Pancreas (tissue), 10 donors: ENCODE measurements at regions not wholly inside any gene's neighbourhood (a gene's known extent, or its start where the extent isn't known, plus 50 kb on each side); places are given as distances from the start of the nearest gene placed in this dataset.
"Not testable (repeated sequence)": the region's sequence is repeated elsewhere in the genome, so short reads cannot be mapped to it uniquely, and the experiment has no call there.

Experiments used
- ATAC-seq, 4 donors: fragments of 200-7000 bp; cut with Tn5 transposase; one replicate each; pipeline versions ENCODE4 v1.8.0 to v1.9.1; 2020; ENCODE audit warnings: mild to moderate bottlenecking in 4 of 4, moderate library complexity in 4 of 4
- DNase-seq, 6 donors: peaks; one replicate each; pipeline ENCODE4 v3.0.0-alpha.2; 2020
- FAIRE-seq: peaks from 2 replicates; lab custom pipeline; 2012; peaks lifted over from hg19 to GRCh38; lab: Jason Lieb, UNC
- H3K27ac ChIP-seq, 4 donors: fragments of 200-600 bp; sonication (generic); 1 replicate in 3 of 4; 2 replicates in 1 of 4; pipeline versions ENCODE4 v1.5.0 to v1.8.0; 2020
- H3K27me3 ChIP-seq, 4 donors: fragments of 200-600 bp; one replicate each; pipeline ENCODE4 v1.8.0; 2021
- H3K36me3 ChIP-seq, 3 donors: fragments of 200-600 bp; sonication (generic) in 1 of 3; one replicate each; pipeline versions ENCODE4 v1.5.0 to v1.8.0; 2020 to 2021
- H3K4me1 ChIP-seq, 3 donors: fragments of 200-600 bp; one replicate each; pipeline ENCODE4 v1.8.0; 2021
- H3K4me3 ChIP-seq, 4 donors: fragments of 200-600 bp; sonication (generic) in 2 of 4; one replicate each; pipeline versions ENCODE4 v1.5.0 to v1.8.0; 2020 to 2021
- H3K9me3 ChIP-seq, 4 donors: fragments of 200-600 bp; one replicate each; pipeline ENCODE4 v1.8.0; 2021
- WGBS, 2 donors: extraction: QIAGEN DNeasy Blood & Tissue Kit; methylation state at CpG; one replicate each; pipeline ENCODE4 v1.1.7; 2013; 5-methylcytosine and 5-hydroxymethylcytosine counted together
- intact Hi-C, 3 donors: fragments of 100-400 bp; cut with DNase I; formaldehyde crosslinking; loops; one replicate each; pipeline versions ENCODE4 v1.11.1 to v1.14.2; 2022
- TF ChIP-seq, protein P1 (sequence below), 4 donors: fragments of 200-600 bp; sonication (generic) in 3 of 4; IDR thresholded peaks; one replicate each; pipeline versions ENCODE4 v1.5.0 to v1.8.0; 2021; ENCODE audit warnings: antibody characterized with exemption in 4 of 4
- donor health status: healthy with polysubstance abuse.
- donor health status: DM: no; HTN: no; CAD: no; lungs with moderate emphysema.
- donor health status: DM: no; HTN: no; CAD: no.
- donor health status: control.
- donor health status: control.
- donor health status: Bipolar disorder and iron deficiency.
- donor health status: DM: yes; HTN: yes; CAD: no.
- donor health status: DM: no; HTN: no; CAD: no.
- donor health status: DM: no; HTN: no; CAD: no.
- donor health status: DM: yes; HTN: yes; CAD: no.

DNA sequence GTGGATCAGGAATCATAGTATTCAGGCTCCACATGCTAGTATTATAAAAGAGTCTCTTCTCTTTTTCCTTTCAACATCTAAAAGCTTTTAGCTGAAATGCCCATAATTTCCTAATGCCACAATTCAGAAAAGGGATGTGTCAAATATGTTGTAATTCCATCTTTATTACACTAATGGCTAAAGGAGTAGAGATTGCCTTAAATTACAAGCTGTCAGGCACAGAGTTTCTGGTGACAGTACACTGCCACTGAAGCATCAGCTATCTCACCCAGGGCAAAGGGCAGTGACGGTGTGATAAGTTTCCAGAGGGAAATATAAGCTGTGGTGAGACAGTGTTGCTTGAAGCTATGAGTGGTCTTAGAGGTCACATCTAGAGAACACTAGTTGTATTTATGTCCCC is 581.1 kb downstream of the KCNT2 start:
- DNase-seq (no peak), FAIRE-seq (no peak), ATAC-seq (no peak)
- no peaks in the 10 kb centered on the region for H3K4me1 ChIP-seq
- H3K4me3 ChIP-seq, result no peak overlapping the region
- no peaks in the 10 kb centered on the region for H3K9me3 ChIP-seq
- 13 to 18% methylated on average over 1 of the region's 1 CpG for WGBS, 2 donors
- H3K36me3 ChIP-seq, result no peaks in the 10 kb centered on the region
- no peak overlapping the region for H3K27ac ChIP-seq
- H3K27me3 ChIP-seq, result no peaks in the 10 kb centered on the region
- intact Hi-C loops, result no loop called here
- TF ChIP-seq, protein P1, sequence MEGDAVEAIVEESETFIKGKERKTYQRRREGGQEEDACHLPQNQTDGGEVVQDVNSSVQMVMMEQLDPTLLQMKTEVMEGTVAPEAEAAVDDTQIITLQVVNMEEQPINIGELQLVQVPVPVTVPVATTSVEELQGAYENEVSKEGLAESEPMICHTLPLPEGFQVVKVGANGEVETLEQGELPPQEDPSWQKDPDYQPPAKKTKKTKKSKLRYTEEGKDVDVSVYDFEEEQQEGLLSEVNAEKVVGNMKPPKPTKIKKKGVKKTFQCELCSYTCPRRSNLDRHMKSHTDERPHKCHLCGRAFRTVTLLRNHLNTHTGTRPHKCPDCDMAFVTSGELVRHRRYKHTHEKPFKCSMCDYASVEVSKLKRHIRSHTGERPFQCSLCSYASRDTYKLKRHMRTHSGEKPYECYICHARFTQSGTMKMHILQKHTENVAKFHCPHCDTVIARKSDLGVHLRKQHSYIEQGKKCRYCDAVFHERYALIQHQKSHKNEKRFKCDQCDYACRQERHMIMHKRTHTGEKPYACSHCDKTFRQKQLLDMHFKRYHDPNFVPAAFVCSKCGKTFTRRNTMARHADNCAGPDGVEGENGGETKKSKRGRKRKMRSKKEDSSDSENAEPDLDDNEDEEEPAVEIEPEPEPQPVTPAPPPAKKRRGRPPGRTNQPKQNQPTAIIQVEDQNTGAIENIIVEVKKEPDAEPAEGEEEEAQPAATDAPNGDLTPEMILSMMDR (IDR thresholded peaks at IDR 0.05), result no peak

DNA sequence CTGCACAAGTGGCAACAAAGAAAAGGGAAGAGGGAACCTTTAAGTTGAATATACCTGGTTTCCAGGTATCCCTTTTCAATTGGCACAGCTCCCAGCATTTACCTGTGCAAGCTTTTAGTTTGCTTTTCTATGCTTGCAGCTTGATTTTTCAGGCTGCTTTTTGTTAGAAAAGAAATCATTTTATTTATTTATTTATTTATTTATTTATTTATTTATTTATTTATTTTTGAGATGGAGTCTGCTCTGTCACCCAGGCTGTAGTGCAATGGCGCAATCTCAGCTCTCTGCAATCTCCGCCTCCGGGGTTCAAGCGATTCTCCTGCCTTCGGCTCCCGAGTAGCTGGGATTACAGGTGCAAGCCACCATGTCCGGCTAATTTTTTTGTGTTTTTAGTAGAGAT is 587.1 kb downstream of the KCNT2 start:
- H3K27me3 ChIP-seq, ATAC-seq, intact Hi-C loops, H3K27ac ChIP-seq, H3K4me3 ChIP-seq, FAIRE-seq, DNase-seq, H3K36me3 ChIP-seq, H3K9me3 ChIP-seq, H3K4me1 ChIP-seq: not testable (repeated sequence)
- WGBS, 2 donors, result 88 to 94% methylated on average over 7 of the region's 7 CpGs

DNA sequence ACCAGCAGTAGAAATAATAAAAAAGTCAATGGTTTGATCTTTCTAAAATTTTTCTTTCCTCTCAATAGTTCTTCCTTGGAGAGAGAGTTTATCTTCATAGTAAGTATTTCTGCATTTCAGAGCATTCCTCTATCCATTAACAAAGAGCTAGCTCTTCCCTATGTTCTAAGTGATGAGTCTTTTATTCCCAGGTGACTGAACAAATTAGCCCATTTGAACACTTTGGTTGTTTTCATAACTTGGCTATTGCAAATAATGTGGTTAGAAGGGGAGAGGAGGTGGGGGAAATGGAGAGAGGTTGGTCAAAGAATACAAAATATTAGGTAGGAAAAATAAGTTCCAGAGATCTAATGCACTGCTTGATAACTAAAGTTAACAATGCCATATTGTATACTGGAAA is 598.9 kb downstream of the KCNT2 start:
- no peaks in the 10 kb centered on the region for H3K9me3 ChIP-seq
- ATAC-seq (no peak), FAIRE-seq (no peak), DNase-seq (no peak)
- no peak overlapping the region for H3K4me3 ChIP-seq
- H3K27me3 ChIP-seq, result no peaks in the 10 kb centered on the region
- no peak overlapping the region for H3K27ac ChIP-seq
- intact Hi-C loops, result no loop called here
- H3K36me3 ChIP-seq, result no peaks in the 10 kb centered on the region
- TF ChIP-seq, protein P1 (IDR thresholded peaks at IDR 0.05), result no peak
- no peaks in the 10 kb centered on the region for H3K4me1 ChIP-seq

DNA sequence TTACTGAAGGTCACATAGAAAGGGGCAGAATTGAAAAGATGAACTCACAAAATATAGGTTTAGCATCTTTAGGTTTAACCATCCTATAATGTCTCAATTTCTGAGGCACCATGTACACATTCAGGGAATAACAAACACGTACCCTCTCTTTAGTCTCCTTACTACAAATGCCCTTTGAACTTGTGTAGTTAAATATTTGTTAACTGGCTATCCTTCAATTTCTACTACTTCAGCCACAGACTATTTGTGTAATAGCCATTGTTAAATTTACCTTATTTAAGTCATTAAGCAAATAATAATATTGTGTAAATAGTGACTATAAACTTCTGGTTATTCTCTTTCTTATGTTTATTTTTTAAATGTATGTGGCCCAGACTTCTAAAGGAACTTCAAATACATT is 600.5 kb downstream of the KCNT2 start:
- Histone ChIP-seq H3K9me3 (no peaks in the 10 kb centered on the region), H3K27ac (no peak overlapping the region), H3K4me3 (no peak overlapping the region), H3K36me3 (no peaks in the 10 kb centered on the region), H3K4me1 (no peaks in the 10 kb centered on the region), H3K27me3 (no peaks in the 10 kb centered on the region)
- ATAC-seq, result no peak
- WGBS, 2 donors, result 9 to 16% methylated on average over 1 of the region's 1 CpG
- no peak for DNase-seq
- intact Hi-C loops, result no loop called here
- TF ChIP-seq, protein P1 (IDR thresholded peaks at IDR 0.05), result no peak
- FAIRE-seq, result no peak

DNA sequence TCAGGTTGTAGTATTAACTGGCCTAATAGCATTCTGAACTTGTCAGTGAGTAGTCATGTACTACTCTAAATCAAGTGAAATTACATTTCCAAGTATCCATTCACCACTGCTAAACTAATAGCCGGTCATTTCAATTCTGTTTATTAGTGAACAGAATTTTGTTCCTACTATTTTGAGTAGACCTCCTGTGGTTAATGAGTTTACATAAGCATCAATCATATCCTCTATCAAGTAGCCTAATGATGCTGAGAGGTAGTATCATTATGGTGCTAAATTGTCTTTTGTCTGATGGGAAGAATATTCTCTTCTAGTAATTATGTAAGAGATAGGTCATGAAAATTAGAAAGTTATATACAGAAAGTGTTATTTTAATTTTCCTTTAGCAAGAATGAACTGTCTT is 602.8 kb downstream of the KCNT2 start:
- Histone ChIP-seq H3K4me3 (no peak overlapping the region), H3K27me3 (no peaks in the 10 kb centered on the region), H3K36me3 (no peaks in the 10 kb centered on the region), H3K4me1 (no peaks in the 10 kb centered on the region), H3K9me3 (no peaks in the 10 kb centered on the region), H3K27ac (no peak overlapping the region)
- FAIRE-seq (no peak), ATAC-seq (no peak), DNase-seq (no peak)
- intact Hi-C loops, result no loop called here
- TF ChIP-seq, protein P1 (IDR thresholded peaks at IDR 0.05), result no peak
- 78 to 88% methylated on average over 1 of the region's 1 CpG for WGBS, 2 donors

DNA sequence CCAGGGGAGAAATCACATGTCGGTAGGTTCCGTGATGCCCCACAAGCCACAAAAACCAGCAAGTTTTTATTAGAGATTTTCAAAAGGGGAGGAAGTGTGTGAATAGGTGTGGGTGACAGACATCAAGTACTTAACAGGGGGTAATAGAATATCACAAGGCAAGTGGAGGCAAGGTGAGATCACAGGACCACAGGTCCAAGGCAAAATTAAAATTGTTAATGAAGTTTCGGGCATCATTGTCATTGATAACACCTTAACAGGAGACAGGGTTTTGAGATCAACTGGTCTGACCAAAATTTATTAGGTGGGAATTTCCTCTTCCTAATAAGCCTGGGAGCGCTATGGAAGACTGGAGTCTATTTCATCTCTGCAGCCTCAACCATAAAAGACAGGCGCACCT is 603.9 kb downstream of the KCNT2 start:
- not testable (repeated sequence) for H3K9me3 ChIP-seq, ATAC-seq
- 52 to 53% methylated on average over 5 of the region's 5 CpGs for WGBS, 2 donors

More for the DNA sequence above, 603.9 kb downstream of the KCNT2 start:
- H3K27ac ChIP-seq, intact Hi-C loops, DNase-seq, H3K27me3 ChIP-seq, H3K4me3 ChIP-seq, H3K4me1 ChIP-seq, FAIRE-seq, H3K36me3 ChIP-seq: not testable (repeated sequence)
